ENCODE measurements at regions not wholly inside any gene's neighbourhood (a gene's known extent, or its start where the extent isn't known, plus 50 kb on each side); places are given as distances from the start of the nearest gene placed in this dataset.

GRCh38 chr9:80465556-80465955, 893.8 kb downstream of the TLE4 start (continued):
- TF ChIP-seq RBBP5 (IDR thresholded peaks at IDR 0.05; ENCODE audit: borderline replicate concordance, insufficient read depth, low read length, poor library complexity, severe bottlenecking) (no peak), TAF15 (IDR thresholded peaks at IDR 0.05; ENCODE audit: low read depth, low read length) (no peak), TGIF2 (CRISPR knock-in tag; IDR thresholded peaks at IDR 0.05) (no peak), IRF1 (CRISPR knock-in tag; IDR thresholded peaks at IDR 0.05; ENCODE audit: borderline replicate concordance) (no peak), EZH2 (IDR thresholded peaks at IDR 0.05; ENCODE audit: borderline replicate concordance, low read depth, low read length) (no peak), PPARD (CRISPR knock-in tag; IDR thresholded peaks at IDR 0.05) (no peak), HCFC1 (IDR thresholded peaks at IDR 0.05; ENCODE audit: low read depth, low read length) (no peak), CREM (IDR thresholded peaks at IDR 0.05; ENCODE audit: low read depth) (no peak), ARHGAP35 (IDR thresholded peaks at IDR 0.05; ENCODE audit: partially characterized antibody) (no peak)

GRCh38 chr9:80449513-80449912, 877.7 kb downstream of the TLE4 start:
- ChIA-PET CTCF (ENCODE audit: low intra/inter-chr PET ratio) (no interaction called here), POLR2A (no interaction called here)
- no peak for DNase-seq (ENCODE audit: extremely low read depth in 1 of 4, low spot score in 3 of 4)
- no peak for ATAC-seq
- BruUV-seq (replicated peaks), result no TSS peak
- no peaks in the 10 kb centered on the region for H3K4me1 ChIP-seq (replicated peaks in 1 of 2; ENCODE audit: control insufficient read depth in 2 of 2, insufficient read depth in 2 of 2, low read length in 2 of 2)
- H3K27ac ChIP-seq (ENCODE audit: extremely low read depth, low read depth, low read length), result no peak overlapping the region
- no peak overlapping the region for H3K9ac ChIP-seq (ENCODE audit: insufficient read depth in 1 of 2, low read depth in 2 of 2, low read length in 2 of 2)
- FAIRE-seq, result no peak
- H3K79me2 ChIP-seq (ENCODE audit: control insufficient read depth, insufficient read depth, low read length), result no peaks in the 10 kb centered on the region
- in situ Hi-C loops (cut with MboI), result no loop called here
- H3K4me3 ChIP-seq, result no peak overlapping the region
- no peaks in the 10 kb centered on the region for H3K9me1 ChIP-seq (ENCODE audit: control insufficient read depth, insufficient read depth, low read length)
- no peaks in the 10 kb centered on the region for H3K36me3 ChIP-seq (ENCODE audit: control insufficient read depth, insufficient read depth, low read length)
- no peaks in the 10 kb centered on the region for H3K9me3 ChIP-seq (replicated peaks; ENCODE audit: control insufficient read depth, insufficient read depth, low read depth, low read length)
- no peaks in the 10 kb centered on the region for H4K20me1 ChIP-seq (replicated peaks; ENCODE audit: control insufficient read depth, insufficient read depth, low read length)
- H2AFZ ChIP-seq (ENCODE audit: low read depth, low read length), result no peak overlapping the region
- H3K27me3 ChIP-seq (ENCODE audit: control insufficient read depth in 2 of 2, insufficient read depth in 2 of 2, low read length in 2 of 2), result no peaks in the 10 kb centered on the region
- H3K4me2 ChIP-seq (ENCODE audit: insufficient read depth, low read length), result no peak overlapping the region
- intact Hi-C loops (cut with micrococcal nuclease), result no loop called here
- 3% methylated on average over 3 of the region's 4 CpGs for WGBS (ENCODE audit: insufficient coverage, low coverage, missing lambda C conversion rate)
- no peak for TF ChIP-seq ARHGAP35 (IDR thresholded peaks at IDR 0.05; ENCODE audit: partially characterized antibody)
- no peak for TF ChIP-seq PHTF2 (CRISPR knock-in tag; IDR thresholded peaks at IDR 0.05)
- TF ChIP-seq ZNF764 (CRISPR knock-in tag; IDR thresholded peaks at IDR 0.05; ENCODE audit: low read depth), result no peak
- no peak for TF ChIP-seq MCM7 (IDR thresholded peaks at IDR 0.05)
- no peak for TF ChIP-seq ZNF232 (CRISPR knock-in tag; IDR thresholded peaks at IDR 0.05)
- no peak for TF ChIP-seq HBP1 (CRISPR knock-in tag; IDR thresholded peaks at IDR 0.05)
- no peak for TF ChIP-seq ZBTB5 (IDR thresholded peaks at IDR 0.05)
- TF ChIP-seq ATF1 (CRISPR knock-in tag; IDR thresholded peaks at IDR 0.05), result no peak
- TF ChIP-seq ATF1 (tag; IDR thresholded peaks at IDR 0.05), result no peak
